Colonic mucosa (tissue), 4 donors: ENCODE measurements at regions not wholly inside any gene's neighbourhood (a gene's known extent, or its start where the extent isn't known, plus 50 kb on each side); places are given as distances from the start of the nearest gene placed in this dataset.

ENCODE experiments used
- DNase-seq: peaks from one replicate; pipeline ENCODE4 v3.0.0-alpha.2; 2020
- H3K27ac ChIP-seq: fragments of 200-600 bp; one replicate; pipeline ENCODE4 v1.8.0; 2021
- H3K27me3 ChIP-seq: fragments of 200-600 bp; one replicate; pipeline ENCODE4 v1.8.0; 2021
- H3K36me3 ChIP-seq: fragments of 200-600 bp; one replicate; pipeline ENCODE4 v1.8.0; 2021
- H3K4me1 ChIP-seq: fragments of 200-600 bp; one replicate; pipeline ENCODE4 v1.8.0; 2021; ENCODE audit warnings: mild to moderate bottlenecking
- H3K4me3 ChIP-seq: fragments of 200-600 bp; one replicate; pipeline ENCODE4 v1.8.0; 2021
- H3K9ac ChIP-seq, 2 donors: one replicate each; pipeline ENCODE4 v1.7.0; 2013; ENCODE audit warnings: control low read depth in 2 of 2, low read depth in 2 of 2, low read length in 2 of 2
- H3K9me3 ChIP-seq: fragments of 200-600 bp; one replicate; pipeline ENCODE4 v1.8.0; 2021
- intact Hi-C: fragments of 100-400 bp; cut with DNase I; formaldehyde crosslinking; loops from one replicate; pipeline ENCODE4 v1.14.1; 2022
- TF ChIP-seq, protein P1 (sequence below): fragments of 200-600 bp; IDR thresholded peaks from one replicate; pipeline ENCODE4 v1.8.0; 2022; ENCODE audit warnings: antibody characterized with exemption, mild to moderate bottlenecking
- donor health status: healthy.
- donor health status: DM: no; HTN: no; CAD: no.
- donor health status: DM: no; HTN: no; CAD: no.

DNA sequence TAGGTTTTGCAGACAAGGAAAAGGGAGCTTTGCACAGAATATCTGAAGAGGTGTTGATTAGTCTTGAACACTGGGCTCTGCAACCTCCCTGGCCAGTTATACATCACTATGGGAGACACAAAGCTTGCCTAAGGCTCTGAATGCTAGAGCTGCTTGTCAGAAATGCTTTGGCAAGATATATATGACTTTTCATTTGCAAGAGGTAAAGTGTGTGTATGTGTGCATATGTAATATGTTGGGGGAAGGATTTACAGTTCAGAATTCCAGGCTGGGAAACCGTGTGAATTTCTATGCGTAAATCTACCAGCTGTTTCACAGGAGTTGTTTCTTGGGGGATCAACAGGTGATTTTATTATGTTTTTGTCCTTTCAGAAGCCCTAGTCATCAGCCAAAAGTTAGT lies 350.9 kb downstream of the TMEM114 start:
- Histone ChIP-seq H3K9me3 (no peaks in the 10 kb centered on the region), H3K4me3 (no peak overlapping the region), H3K36me3 (no peaks in the 10 kb centered on the region), H3K27ac (no peak overlapping the region), H3K27me3 (no peaks in the 10 kb centered on the region), H3K4me1 (no peaks in the 10 kb centered on the region), H3K9ac (no peak overlapping the region)
- DNase-seq: no peak
- intact Hi-C loops: no loop called here
- TF ChIP-seq, protein P1, sequence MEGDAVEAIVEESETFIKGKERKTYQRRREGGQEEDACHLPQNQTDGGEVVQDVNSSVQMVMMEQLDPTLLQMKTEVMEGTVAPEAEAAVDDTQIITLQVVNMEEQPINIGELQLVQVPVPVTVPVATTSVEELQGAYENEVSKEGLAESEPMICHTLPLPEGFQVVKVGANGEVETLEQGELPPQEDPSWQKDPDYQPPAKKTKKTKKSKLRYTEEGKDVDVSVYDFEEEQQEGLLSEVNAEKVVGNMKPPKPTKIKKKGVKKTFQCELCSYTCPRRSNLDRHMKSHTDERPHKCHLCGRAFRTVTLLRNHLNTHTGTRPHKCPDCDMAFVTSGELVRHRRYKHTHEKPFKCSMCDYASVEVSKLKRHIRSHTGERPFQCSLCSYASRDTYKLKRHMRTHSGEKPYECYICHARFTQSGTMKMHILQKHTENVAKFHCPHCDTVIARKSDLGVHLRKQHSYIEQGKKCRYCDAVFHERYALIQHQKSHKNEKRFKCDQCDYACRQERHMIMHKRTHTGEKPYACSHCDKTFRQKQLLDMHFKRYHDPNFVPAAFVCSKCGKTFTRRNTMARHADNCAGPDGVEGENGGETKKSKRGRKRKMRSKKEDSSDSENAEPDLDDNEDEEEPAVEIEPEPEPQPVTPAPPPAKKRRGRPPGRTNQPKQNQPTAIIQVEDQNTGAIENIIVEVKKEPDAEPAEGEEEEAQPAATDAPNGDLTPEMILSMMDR: no peak

DNA sequence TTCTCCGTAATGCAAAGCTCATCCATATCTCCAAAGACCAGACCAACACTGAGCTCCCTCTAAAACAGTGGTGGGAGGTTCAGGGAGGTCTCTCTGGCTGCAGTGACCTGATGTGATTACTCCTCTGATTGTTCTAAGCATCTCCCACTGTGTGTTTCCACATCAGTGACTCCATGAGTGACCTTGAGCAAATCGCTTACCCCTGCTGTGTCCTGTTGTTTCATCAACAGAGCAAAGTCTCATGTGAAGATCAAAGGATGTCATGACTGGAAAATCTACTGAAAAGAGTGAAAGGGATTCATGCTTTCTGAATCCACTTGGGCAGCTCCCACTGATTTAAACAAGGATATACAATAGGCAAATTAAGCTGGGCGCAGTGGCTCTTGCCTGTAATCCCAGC lies 352.9 kb downstream of the TMEM114 start:
- intact Hi-C loops: no loop called here
- H3K4me3 ChIP-seq: no peak overlapping the region
- H3K9ac ChIP-seq: no peak overlapping the region
- H3K27me3 ChIP-seq: no peaks in the 10 kb centered on the region
- H3K9me3 ChIP-seq: no peaks in the 10 kb centered on the region
- H3K27ac ChIP-seq: no peak overlapping the region
- no peaks in the 10 kb centered on the region for H3K36me3 ChIP-seq
- no peaks in the 10 kb centered on the region for H3K4me1 ChIP-seq
- TF ChIP-seq, protein P1: no peak
- DNase-seq: no peak

DNA sequence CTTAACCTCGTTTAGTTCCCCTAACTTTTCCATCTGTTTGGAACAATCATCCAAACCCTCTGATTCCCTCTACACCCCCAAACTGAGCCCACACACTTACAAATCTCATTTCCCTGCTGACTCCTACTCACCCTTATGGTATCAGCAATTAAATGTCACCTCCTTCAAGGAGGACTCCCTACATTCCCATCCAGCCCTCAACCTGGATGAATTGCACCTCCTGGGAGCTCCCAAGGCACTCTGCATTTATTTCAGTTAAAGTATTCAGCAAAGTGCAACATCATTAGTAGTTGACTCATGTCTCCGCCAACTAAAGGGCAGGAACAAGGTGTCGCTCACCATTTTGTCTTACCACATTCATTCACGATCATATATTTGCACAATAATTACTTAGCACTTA lies 353.5 kb downstream of the TMEM114 start:
- Histone ChIP-seq H3K36me3 (no peaks in the 10 kb centered on the region), H3K27ac (no peak overlapping the region), H3K9me3 (no peaks in the 10 kb centered on the region), H3K9ac (no peak overlapping the region), H3K27me3 (no peaks in the 10 kb centered on the region), H3K4me3 (no peak overlapping the region), H3K4me1 (no peaks in the 10 kb centered on the region)
- TF ChIP-seq, protein P1: no peak
- intact Hi-C loops: no loop called here
- DNase-seq: no peak

DNA sequence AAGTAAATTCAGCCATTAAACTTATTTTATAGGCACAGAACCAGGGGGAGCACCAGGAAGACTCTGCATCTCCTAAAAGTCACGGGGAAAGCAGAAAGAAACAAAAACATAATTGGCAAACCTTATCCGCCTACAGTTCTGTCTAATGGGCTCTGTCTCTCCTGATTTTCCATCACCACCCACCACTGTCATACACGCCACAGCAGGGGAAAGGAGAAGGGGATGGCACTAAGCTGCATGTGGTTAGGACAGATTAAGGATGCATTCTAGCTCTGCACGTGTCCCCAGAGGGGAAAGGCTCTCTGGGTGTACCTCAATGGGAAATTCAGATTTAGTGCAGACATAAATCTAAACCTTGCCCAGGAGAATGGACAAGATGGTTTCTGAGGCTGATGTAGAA lies 359.8 kb downstream of the TMEM114 start:
- TF ChIP-seq, protein P1: no peak
- intact Hi-C loops: no loop called here
- H3K4me1 ChIP-seq: no peaks in the 10 kb centered on the region

DNA sequence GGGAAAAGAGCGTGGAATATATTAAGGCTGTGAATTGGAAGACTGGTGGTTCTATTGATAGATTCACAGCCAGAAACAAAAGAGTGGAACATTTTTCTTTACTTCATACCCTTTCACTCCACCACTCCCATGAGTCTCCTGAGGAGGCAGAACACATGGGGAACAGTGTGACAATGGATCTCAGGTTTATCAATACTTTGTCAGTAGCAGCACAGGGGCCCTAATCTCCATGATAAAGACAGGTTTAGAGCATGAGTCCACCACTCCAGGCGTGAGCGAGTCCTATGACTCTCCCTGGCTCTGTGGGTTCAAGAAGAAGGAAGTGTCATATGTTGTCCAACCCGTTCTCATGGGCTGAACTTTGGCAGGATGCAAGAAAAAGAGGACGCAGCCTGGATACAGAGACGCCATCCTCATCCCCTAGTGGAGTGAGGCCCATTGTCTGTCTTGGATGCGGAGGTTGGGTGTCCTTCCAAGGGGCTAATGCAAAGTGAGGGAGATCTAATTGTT lies 361.2 kb downstream of the TMEM114 start:
- no peak overlapping the region for H3K4me3 ChIP-seq
- TF ChIP-seq, protein P1: no peak
- H3K9ac ChIP-seq: no peak overlapping the region
- H3K27ac ChIP-seq: no peak overlapping the region
- H3K9me3 ChIP-seq: no peaks in the 10 kb centered on the region
- no peaks in the 10 kb centered on the region for H3K36me3 ChIP-seq
- no peaks in the 10 kb centered on the region for H3K4me1 ChIP-seq
- intact Hi-C loops: no loop called here
- no peak for DNase-seq
- no peaks in the 10 kb centered on the region for H3K27me3 ChIP-seq

More for the DNA sequence above, 359.8 kb downstream of the TMEM114 start:
- no peak overlapping the region for H3K4me3 ChIP-seq
- H3K9ac ChIP-seq: no peak overlapping the region
- H3K36me3 ChIP-seq: no peaks in the 10 kb centered on the region
- H3K27me3 ChIP-seq: no peaks in the 10 kb centered on the region
- H3K27ac ChIP-seq: no peak overlapping the region
- H3K9me3 ChIP-seq: no peaks in the 10 kb centered on the region
- DNase-seq: no peak
